NCI-H146 (cell line): ENCODE measurements at regions not wholly inside any gene's neighbourhood (a gene's known extent, or its start where the extent isn't known, plus 50 kb on each side); places are given as distances from the start of the nearest gene placed in this dataset.

Experiments
- DNase-seq: peaks from one replicate; lab custom pipeline; 2025; lab: John Stamatoyannopoulos, UW

GRCh38 chr11:33646629-33647028 is 54.0 kb downstream of the C11orf91 start:
- no peak for DNase-seq

- peak; percentile 31 for DNase-seq
Observed at GRCh38 chr11:33646168-33646567, 54.5 kb downstream of the C11orf91 start.

- peak; percentile 94 for DNase-seq
Observed at GRCh38 chr11:33645686-33646085, 54.9 kb downstream of the C11orf91 start.

- DNase-seq = no peak
Observed at GRCh38 chr11:33643167-33643824, 57.3 kb downstream of the C11orf91 start.

- no peak for DNase-seq
Observed at GRCh38 chr11:33642461-33643166, 58.0 kb downstream of the C11orf91 start.

- no peak for DNase-seq
Observed at GRCh38 chr11:33640730-33641371, 59.8 kb downstream of the C11orf91 start.

GRCh38 chr11:33638608-33639007 is 62.0 kb downstream of the C11orf91 start:
- DNase-seq = no peak

- no peak for DNase-seq
Observed at GRCh38 chr11:33636104-33636503, 64.5 kb downstream of the C11orf91 start.

- DNase-seq = no peak
Observed at GRCh38 chr11:33635161-33635560, 65.5 kb downstream of the C11orf91 start.

GRCh38 chr11:33634291-33634834 is 66.3 kb downstream of the C11orf91 start:
- no peak for DNase-seq

- DNase-seq = peak; percentile 90
Observed at GRCh38 chr11:33633251-33634003, 67.2 kb downstream of the C11orf91 start.

GRCh38 chr11:33631749-33632091 is 68.9 kb downstream of the C11orf91 start:
- DNase-seq = no peak

- no peak for DNase-seq
Observed at GRCh38 chr11:33630936-33631748, 69.5 kb downstream of the C11orf91 start.

- DNase-seq = peak; percentile 21
Observed at GRCh38 chr11:33624083-33624482, 76.5 kb downstream of the C11orf91 start.

GRCh38 chr11:33622806-33623205 is 77.8 kb downstream of the C11orf91 start:
- DNase-seq = no peak

- no peak for DNase-seq
Observed at GRCh38 chr11:33622186-33622585, 78.4 kb downstream of the C11orf91 start.

GRCh38 chr11:33620423-33621171 is 80.0 kb downstream of the C11orf91 start:
- peak; percentile 43 for DNase-seq

GRCh38 chr11:33618956-33619355 is 81.7 kb downstream of the C11orf91 start:
- DNase-seq = no peak

- DNase-seq = no peak
Observed at GRCh38 chr11:33618351-33618710, 82.3 kb downstream of the C11orf91 start.

- DNase-seq = no peak
Observed at GRCh38 chr11:33617672-33618350, 82.8 kb downstream of the C11orf91 start.
